Activated CD8-positive, alpha-beta T cell treated with anti-CD3 and anti-CD28 coated beads for 36 hours (primary cell): ENCODE measurements at regions not wholly inside any gene's neighbourhood (a gene's known extent, or its start where the extent isn't known, plus 50 kb on each side); places are given as distances from the start of the nearest gene placed in this dataset.

ENCODE experiments used
- ATAC-seq: fragments of 200-7000 bp; cut with Tn5 transposase; one replicate; pipeline ENCODE4 v1.10.0; 2021; ENCODE audit warnings: mild to moderate bottlenecking, moderate library complexity
- CTCF ChIA-PET: fragments of 350-600 bp; sonication (Branson Sonifier 250); formaldehyde crosslinking; loops from one replicate; lab custom pipeline; 2021; ENCODE audit warnings: antibody characterized with exemption; lab: Charles Lee
- POLR2A ChIA-PET: fragments of 350-600 bp; sonication (Branson Sonifier 250); formaldehyde crosslinking; loops from one replicate; lab custom pipeline; 2021; ENCODE audit warnings: antibody characterized with exemption; lab: Charles Lee
- DNase-seq: peaks from one replicate; pipeline ENCODE4 v3.0.0-alpha.2; 2020
- H3K27ac Mint-ChIP-seq: one replicate; pipeline ENCODE4 v1.8.0; 2021; ENCODE audit warnings: mild to moderate bottlenecking, mixed read lengths
- H3K27me3 Mint-ChIP-seq: one replicate; pipeline ENCODE4 v1.8.0; 2021; ENCODE audit warnings: mixed read lengths
- H3K36me3 Mint-ChIP-seq: one replicate; pipeline ENCODE4 v1.8.0; 2021; ENCODE audit warnings: low read depth, mixed read lengths
- H3K4me1 Mint-ChIP-seq: one replicate; pipeline ENCODE4 v1.8.0; 2021; ENCODE audit warnings: low read depth, mixed read lengths
- H3K4me3 Mint-ChIP-seq: one replicate; pipeline ENCODE4 v1.8.0; 2021; ENCODE audit warnings: mild to moderate bottlenecking, moderate library complexity, mixed read lengths
- H3K9me3 Mint-ChIP-seq: one replicate; pipeline ENCODE4 v1.8.0; 2021; ENCODE audit warnings: mixed read lengths
- CTCF ChIP-seq: fragments of 200-600 bp; IDR thresholded peaks from one replicate; pipeline ENCODE4 v1.8.0; 2022; ENCODE audit warnings: antibody characterized with exemption, mild to moderate bottlenecking
- intact Hi-C: fragments of 100-400 bp; cut with micrococcal nuclease; formaldehyde crosslinking; loops from one replicate; pipeline ENCODE4 v1.10.0; 2022

GRCh38 chr5:52448111-52448510, 339.6 kb upstream of the ITGA1 start:
- DNase-seq (no peak), ATAC-seq (no peak)
- H3K27me3 Mint-ChIP-seq, result no peaks in the 10 kb centered on the region
- no peaks in the 10 kb centered on the region for H3K9me3 Mint-ChIP-seq
- no peaks in the 10 kb centered on the region for H3K4me1 Mint-ChIP-seq
- no peak overlapping the region for H3K27ac Mint-ChIP-seq
- no peak for TF ChIP-seq CTCF
- intact Hi-C loops, result no loop called here
- H3K4me3 Mint-ChIP-seq, result no peak overlapping the region
- ChIA-PET POLR2A (no interaction called here), CTCF (no interaction called here)
- no peaks in the 10 kb centered on the region for H3K36me3 Mint-ChIP-seq

- ChIA-PET CTCF (no interaction called here), POLR2A (no interaction called here)
These were observed 338.2 kb upstream of the ITGA1 start for GRCh38 chr5:52449516-52449915.

GRCh38 chr5:52452098-52452497, 335.6 kb upstream of the ITGA1 start:
- Mint-ChIP-seq H3K27me3 (no peaks in the 10 kb centered on the region), H3K4me3 (no peak overlapping the region), H3K27ac (no peak overlapping the region), H3K9me3 (no peaks in the 10 kb centered on the region), H3K36me3 (no peaks in the 10 kb centered on the region), H3K4me1 (no peaks in the 10 kb centered on the region)
- ATAC-seq (no peak), DNase-seq (no peak)
- ChIA-PET POLR2A (no interaction called here), CTCF (no interaction called here)
- intact Hi-C loops, result no loop called here
- TF ChIP-seq CTCF, result no peak

More at GRCh38 chr5:52449516-52449915, 338.2 kb upstream of the ITGA1 start:
- intact Hi-C loops, result no loop called here
- Mint-ChIP-seq H3K27ac (no peak overlapping the region), H3K9me3 (no peaks in the 10 kb centered on the region), H3K36me3 (no peaks in the 10 kb centered on the region), H3K27me3 (no peaks in the 10 kb centered on the region), H3K4me3 (no peak overlapping the region), H3K4me1 (no peaks in the 10 kb centered on the region)
- no peak for ATAC-seq
- no peak for TF ChIP-seq CTCF
- no peak for DNase-seq

- intact Hi-C loops, result no loop called here
- Mint-ChIP-seq H3K9me3 (no peaks in the 10 kb centered on the region), H3K27me3 (no peaks in the 10 kb centered on the region), H3K4me1 (no peaks in the 10 kb centered on the region), H3K36me3 (no peaks in the 10 kb centered on the region), H3K4me3 (no peak overlapping the region), H3K27ac (no peak overlapping the region)
- no peak for TF ChIP-seq CTCF
- ChIA-PET CTCF (no interaction called here), POLR2A (no interaction called here)
- DNase-seq, result no peak
- no peak for ATAC-seq
These were observed 334.5 kb upstream of the ITGA1 start for GRCh38 chr5:52453176-52453575.

GRCh38 chr5:52455920-52456319, 331.8 kb upstream of the ITGA1 start:
- ChIA-PET CTCF (no interaction called here), POLR2A (no interaction called here)
- no peak for TF ChIP-seq CTCF
- Mint-ChIP-seq H3K9me3 (no peaks in the 10 kb centered on the region), H3K4me1 (no peaks in the 10 kb centered on the region), H3K27me3 (no peaks in the 10 kb centered on the region), H3K4me3 (no peak overlapping the region), H3K36me3 (no peaks in the 10 kb centered on the region), H3K27ac (no peak overlapping the region)
- DNase-seq, result no peak
- intact Hi-C loops, result no loop called here
- ATAC-seq, result no peak
